GM12878 (cell line): ENCODE measurements at regions not wholly inside any gene's neighbourhood (a gene's known extent, or its start where the extent isn't known, plus 50 kb on each side); places are given as distances from the start of the nearest gene placed in this dataset.

Experiments
- CTCF ChIP-seq, 3 experiments: IDR thresholded peaks in 2 of 3; conservative IDR thresholded peaks in 1 of 3; 2 replicates each; pipeline ENCODE4 v1.5.1; 2011; ENCODE audit warnings: low read depth in 3 of 3, low read length in 3 of 3, mild to moderate bottlenecking in 3 of 3, control low read depth in 2 of 3, moderate library complexity in 2 of 3, inconsistent platforms in 1 of 3, mixed read lengths in 1 of 3; ENCODE audit not compliant: control insufficient read depth in 2 of 3, insufficient read depth in 1 of 3; ENCODE audit errors: extremely low read depth in 1 of 3
- NFYB ChIP-seq: IDR thresholded peaks from 2 replicates; pipeline ENCODE4 v1.6.1; 2011; ENCODE audit warnings: low read depth, mild to moderate bottlenecking, low read length, improper control_type of control experiment, moderate library complexity; ENCODE audit not compliant: insufficient read depth

GRCh38 chr14:95817271-95817670 lies 59.4 kb upstream of the TUNAR start:
- TF ChIP-seq NFYB (no peak), CTCF (IDR thresholded peaks at IDR 0.05 in 2 of 3, conservative IDR thresholded peaks at IDR 0.05 in 1 of 3; ENCODE audit: control insufficient read depth in 2 of 3, extremely low read depth in 1 of 3, insufficient read depth in 1 of 3, low read depth in 3 of 3, low read length in 3 of 3) (no peak)
